ENCODE measurements at regions not wholly inside any gene's neighbourhood (a gene's known extent, or its start where the extent isn't known, plus 50 kb on each side); places are given as distances from the start of the nearest gene placed in this dataset.

GRCh38 chr17:62219221-62219899 is 154.3 kb upstream of the MED13 start:
- TF ChIP-seq CTCF (optimal IDR thresholded peaks at IDR 0.05 in 1 of 3, IDR thresholded peaks at IDR 0.05 in 1 of 3, conservative IDR thresholded peaks at IDR 0.05 in 1 of 3; ENCODE audit: extremely low read depth in 1 of 3, insufficient read depth in 2 of 3, low read length in 3 of 3), result no peak
- TF ChIP-seq EZH2 (IDR thresholded peaks at IDR 0.05; ENCODE audit: low read length), result no peak

Data from keratinocyte (primary cell).